ENCODE measurements at regions not wholly inside any gene's neighbourhood (a gene's known extent, or its start where the extent isn't known, plus 50 kb on each side); places are given as distances from the start of the nearest gene placed in this dataset.

GRCh38 chr3:106748472-106749262 is 628.6 kb upstream of the CCDC54 start:
- Histone ChIP-seq H3K79me2 (ENCODE audit: insufficient read depth, low read length) (no peaks in the 10 kb centered on the region), H3K9ac (ENCODE audit: low read depth, low read length) (no peak overlapping the region), H4K20me1 (ENCODE audit: insufficient read depth, low read length) (no peaks in the 10 kb centered on the region), H3K4me2 (ENCODE audit: insufficient read depth, low read length) (no peak overlapping the region), H3K4me3 (ENCODE audit: low read depth in 1 of 2, low read length in 2 of 2) (no peak overlapping the region), H3K27me3 (ENCODE audit: insufficient read depth, low read length, poor library complexity) (no peaks in the 10 kb centered on the region), H3K27ac (ENCODE audit: low read length) (no peak overlapping the region), H3K4me1 (ENCODE audit: insufficient read depth, low read length) (no peaks in the 10 kb centered on the region), H2AFZ (ENCODE audit: low read depth, low read length) (no peak overlapping the region), H3K36me3 (ENCODE audit: insufficient read depth, low read length) (no peaks in the 10 kb centered on the region), H3K9me3 (ENCODE audit: insufficient read depth, low read length, severe bottlenecking) (no peaks in the 10 kb centered on the region)
- no peak for TF ChIP-seq EZH2 (IDR thresholded peaks at IDR 0.05; ENCODE audit: borderline replicate concordance, low read depth, low read length, severe bottlenecking)
- TF ChIP-seq CTCF (IDR thresholded peaks at IDR 0.05; ENCODE audit: borderline replicate concordance, extremely low read depth, low read length, poor library complexity, severe bottlenecking): no peak
- ATAC-seq (ENCODE audit: insufficient read depth, low read depth) (no peak), DNase-seq (no peak)

- Histone ChIP-seq H3K36me3 (ENCODE audit: insufficient read depth, low read length) (no peaks in the 10 kb centered on the region), H3K4me1 (ENCODE audit: insufficient read depth, low read length) (no peaks in the 10 kb centered on the region), H4K20me1 (ENCODE audit: insufficient read depth, low read length) (no peaks in the 10 kb centered on the region), H3K9me3 (ENCODE audit: insufficient read depth, low read length, severe bottlenecking) (peaks cover under 1% of the 10 kb centered on the region), H3K9ac (ENCODE audit: low read depth, low read length) (no peak overlapping the region), H3K4me2 (ENCODE audit: insufficient read depth, low read length) (no peak overlapping the region), H3K4me3 (ENCODE audit: low read depth in 1 of 2, low read length in 2 of 2) (no peak overlapping the region), H2AFZ (ENCODE audit: low read depth, low read length) (no peak overlapping the region), H3K79me2 (ENCODE audit: insufficient read depth, low read length) (no peaks in the 10 kb centered on the region), H3K27me3 (ENCODE audit: insufficient read depth, low read length, poor library complexity) (no peaks in the 10 kb centered on the region), H3K27ac (ENCODE audit: low read length) (no peak overlapping the region)
- ATAC-seq (ENCODE audit: insufficient read depth, low read depth) (no peak), DNase-seq (no peak)
- TF ChIP-seq EZH2 (IDR thresholded peaks at IDR 0.05; ENCODE audit: borderline replicate concordance, low read depth, low read length, severe bottlenecking) (no peak), CTCF (IDR thresholded peaks at IDR 0.05; ENCODE audit: borderline replicate concordance, extremely low read depth, low read length, poor library complexity, severe bottlenecking) (no peak)
Observed at GRCh38 chr3:106750092-106750491, 627.1 kb upstream of the CCDC54 start.

- no peak overlapping the region for H3K27ac ChIP-seq (ENCODE audit: low read length)
- H4K20me1 ChIP-seq (ENCODE audit: insufficient read depth, low read length): no peaks in the 10 kb centered on the region
- no peak overlapping the region for H3K4me3 ChIP-seq (ENCODE audit: low read depth in 1 of 2, low read length in 2 of 2)
- no peaks in the 10 kb centered on the region for H3K4me1 ChIP-seq (ENCODE audit: insufficient read depth, low read length)
- TF ChIP-seq EZH2 (IDR thresholded peaks at IDR 0.05; ENCODE audit: borderline replicate concordance, low read depth, low read length, severe bottlenecking) (no peak), CTCF (IDR thresholded peaks at IDR 0.05; ENCODE audit: borderline replicate concordance, extremely low read depth, low read length, poor library complexity, severe bottlenecking) (no peak)
- no peak overlapping the region for H3K9ac ChIP-seq (ENCODE audit: low read depth, low read length)
- no peaks in the 10 kb centered on the region for H3K36me3 ChIP-seq (ENCODE audit: insufficient read depth, low read length)
- H3K79me2 ChIP-seq (ENCODE audit: insufficient read depth, low read length): no peaks in the 10 kb centered on the region
- H2AFZ ChIP-seq (ENCODE audit: low read depth, low read length): no peak overlapping the region
- ATAC-seq (ENCODE audit: insufficient read depth, low read depth) (no peak), DNase-seq (no peak)
- H3K27me3 ChIP-seq (ENCODE audit: insufficient read depth, low read length, poor library complexity): no peaks in the 10 kb centered on the region
- H3K9me3 ChIP-seq (ENCODE audit: insufficient read depth, low read length, severe bottlenecking): peaks cover 7% of the 10 kb centered on the region
- H3K4me2 ChIP-seq (ENCODE audit: insufficient read depth, low read length): no peak overlapping the region
Observed at GRCh38 chr3:106755336-106755735, 621.9 kb upstream of the CCDC54 start.
